ENCODE measurements at regions not wholly inside any gene's neighbourhood (a gene's known extent, or its start where the extent isn't known, plus 50 kb on each side); places are given as distances from the start of the nearest gene placed in this dataset.
A peak's percentile ranks its signal among the peaks of the same experiment; 100 is the strongest.

GRCh38 chr5:108650997-108651396 is 96.7 kb upstream of the FER start:
- Histone ChIP-seq H3K27ac (no peak overlapping the region), H3K4me1 (replicated peaks) (no peaks in the 10 kb centered on the region), H3K9me3 (no peaks in the 10 kb centered on the region), H3K27me3 (replicated peaks; ENCODE audit: insufficient read depth) (no peaks in the 10 kb centered on the region), H3K36me3 (no peaks in the 10 kb centered on the region), H3K4me3 (no peak overlapping the region)
- TF ChIP-seq POLR2A (IDR thresholded peaks at IDR 0.05) (no peak), POLR2AphosphoS5 (IDR thresholded peaks at IDR 0.05) (no peak), CTCF (IDR thresholded peaks at IDR 0.05) (no peak)
- intact Hi-C loops (cut with DNase I), result no loop called here
- no peak for DNase-seq (ENCODE audit: low spot score)

DNA sequence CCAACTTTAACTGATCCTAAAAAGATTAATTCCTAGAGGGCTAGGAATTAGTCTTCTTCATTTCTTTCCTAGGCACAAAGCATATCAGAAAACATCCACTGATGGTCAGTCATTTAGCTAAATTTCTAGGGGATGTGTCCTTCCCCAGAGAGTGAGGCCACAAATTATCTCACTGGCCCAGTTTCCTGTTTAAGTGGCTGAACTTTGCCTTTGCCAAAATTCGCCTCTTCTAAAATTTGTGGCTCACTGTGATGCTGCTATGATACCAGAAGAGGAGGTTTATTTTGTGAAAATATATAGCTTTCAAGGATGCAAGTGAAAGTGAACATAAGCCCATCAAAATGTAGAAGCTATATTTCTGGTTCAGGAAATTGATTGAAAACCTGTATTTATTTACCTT is 98.1 kb upstream of the FER start:
- Histone ChIP-seq H3K36me3 (no peaks in the 10 kb centered on the region), H3K27me3 (replicated peaks; ENCODE audit: insufficient read depth) (no peaks in the 10 kb centered on the region), H3K9me3 (no peaks in the 10 kb centered on the region), H3K27ac (no peak overlapping the region), H3K4me1 (replicated peaks) (no peaks in the 10 kb centered on the region), H3K4me3 (no peak overlapping the region)
- intact Hi-C loops (cut with DNase I), result no loop called here
- 59% methylated on average over 1 of the region's 1 CpG for WGBS
- DNase-seq (ENCODE audit: low spot score), result no peak
- TF ChIP-seq POLR2AphosphoS5 (IDR thresholded peaks at IDR 0.05) (no peak), POLR2A (IDR thresholded peaks at IDR 0.05) (no peak), CTCF (IDR thresholded peaks at IDR 0.05) (no peak)

GRCh38 chr5:108649106-108649505 is 98.6 kb upstream of the FER start:
- Histone ChIP-seq H3K4me3 (no peak overlapping the region), H3K4me1 (replicated peaks) (no peaks in the 10 kb centered on the region), H3K27me3 (replicated peaks; ENCODE audit: insufficient read depth) (no peaks in the 10 kb centered on the region), H3K27ac (no peak overlapping the region), H3K36me3 (no peaks in the 10 kb centered on the region), H3K9me3 (no peaks in the 10 kb centered on the region)
- DNase-seq (ENCODE audit: low spot score), result no peak
- intact Hi-C loops (cut with DNase I), result no loop called here
- TF ChIP-seq POLR2A (IDR thresholded peaks at IDR 0.05) (no peak), POLR2AphosphoS5 (IDR thresholded peaks at IDR 0.05) (no peak), CTCF (IDR thresholded peaks at IDR 0.05) (no peak)
- WGBS, result 78% methylated on average over 1 of the region's 1 CpG

GRCh38 chr5:108642170-108642906 is 105.4 kb upstream of the FER start:
- no peaks in the 10 kb centered on the region for H3K9me3 ChIP-seq
- TF ChIP-seq POLR2AphosphoS5 (IDR thresholded peaks at IDR 0.05), result no peak
- TF ChIP-seq POLR2A (IDR thresholded peaks at IDR 0.05), result no peak
- TF ChIP-seq CTCF (IDR thresholded peaks at IDR 0.05), result peak in 3 of 4 experiments; percentile 38 to 59 (median 53)
- intact Hi-C loops (cut with DNase I), result no loop called here
- H3K4me3 ChIP-seq, result no peak overlapping the region
- 7% methylated on average over 4 of the region's 4 CpGs for WGBS
- no peaks in the 10 kb centered on the region for H3K4me1 ChIP-seq (replicated peaks)
- no peaks in the 10 kb centered on the region for H3K27me3 ChIP-seq (replicated peaks; ENCODE audit: insufficient read depth)
- peak; percentile 35 for DNase-seq (ENCODE audit: low spot score)
- no peak overlapping the region for H3K27ac ChIP-seq
- no peaks in the 10 kb centered on the region for H3K36me3 ChIP-seq

DNA sequence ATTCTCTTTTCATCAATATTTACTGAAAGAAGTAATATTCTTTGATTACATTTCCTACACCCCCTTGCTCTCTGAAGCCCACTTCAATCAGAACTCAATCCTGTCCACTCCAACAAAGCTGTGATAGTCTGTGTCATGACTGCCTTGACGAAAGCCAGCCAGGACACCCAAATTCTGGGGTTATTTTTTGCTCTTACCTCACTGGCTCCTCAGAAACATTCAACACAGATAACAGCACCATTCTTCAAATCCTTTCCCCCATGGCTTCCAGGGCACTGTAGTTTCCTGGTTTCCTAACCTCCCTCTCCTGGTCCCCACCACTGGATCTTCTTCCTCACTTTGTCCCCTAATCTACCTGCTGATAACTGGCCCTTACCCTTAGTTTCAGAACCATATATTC is 106.1 kb upstream of the FER start:
- TF ChIP-seq POLR2A (IDR thresholded peaks at IDR 0.05), result no peak
- TF ChIP-seq POLR2AphosphoS5 (IDR thresholded peaks at IDR 0.05), result no peak
- no peak for DNase-seq (ENCODE audit: low spot score)
- WGBS, result 84% methylated on average over 1 of the region's 1 CpG
- H3K4me3 ChIP-seq, result no peak overlapping the region
- H3K9me3 ChIP-seq, result no peaks in the 10 kb centered on the region
- H3K27me3 ChIP-seq (replicated peaks; ENCODE audit: insufficient read depth), result no peaks in the 10 kb centered on the region
- intact Hi-C loops (cut with DNase I), result no loop called here
- no peaks in the 10 kb centered on the region for H3K36me3 ChIP-seq
- no peak overlapping the region for H3K27ac ChIP-seq
- H3K4me1 ChIP-seq (replicated peaks), result no peaks in the 10 kb centered on the region

Data from prostate gland (tissue), 2 donors.